AG04450 (cell line): ENCODE measurements at regions not wholly inside any gene's neighbourhood (a gene's known extent, or its start where the extent isn't known, plus 50 kb on each side); places are given as distances from the start of the nearest gene placed in this dataset.

Experiments
- CTCF ChIA-PET: fragments of 300-600, 350-600 bp; formaldehyde crosslinking; extraction: SDS; loops from one replicate; lab custom pipeline; 2022; ENCODE audit warnings: antibody characterized with exemption, inconsistent platforms; lab: Charles Lee
- POLR2A ChIA-PET: fragments of 350-600 bp; formaldehyde crosslinking; extraction: SDS; loops from one replicate; lab custom pipeline; 2021; ENCODE audit warnings: antibody characterized with exemption, inconsistent platforms; lab: Yijun Ruan, JAX
- DNase-seq: peaks from one replicate; pipeline ENCODE4 v3.0.0-alpha.2; 2011; ENCODE audit warnings: low read depth, low spot score
- H3K27ac ChIP-seq: one replicate; pipeline ENCODE4 v1.5.1; 2012; ENCODE audit warnings: low read depth, low read length, control low read depth
- H3K27me3 ChIP-seq: one replicate; pipeline ENCODE4 v1.6.0; 2012; ENCODE audit warnings: low read length; ENCODE audit not compliant: control insufficient read depth, insufficient read depth
- H3K4me3 ChIP-seq: 2 replicates; pipeline ENCODE4 v1.5.1; 2011; ENCODE audit warnings: mild to moderate bottlenecking, low read depth, low read length, control low read depth
- H3K9me3 ChIP-seq: 2 replicates; pipeline ENCODE4 v1.5.1; 2012; ENCODE audit warnings: low read length; ENCODE audit not compliant: control insufficient read depth, insufficient read depth
- TF ChIP-seq, protein P1 (sequence below): IDR thresholded peaks from 2 replicates; pipeline ENCODE4 v1.5.1; 2011; ENCODE audit warnings: low read depth, low read length, control low read depth, inconsistent platforms

DNA sequence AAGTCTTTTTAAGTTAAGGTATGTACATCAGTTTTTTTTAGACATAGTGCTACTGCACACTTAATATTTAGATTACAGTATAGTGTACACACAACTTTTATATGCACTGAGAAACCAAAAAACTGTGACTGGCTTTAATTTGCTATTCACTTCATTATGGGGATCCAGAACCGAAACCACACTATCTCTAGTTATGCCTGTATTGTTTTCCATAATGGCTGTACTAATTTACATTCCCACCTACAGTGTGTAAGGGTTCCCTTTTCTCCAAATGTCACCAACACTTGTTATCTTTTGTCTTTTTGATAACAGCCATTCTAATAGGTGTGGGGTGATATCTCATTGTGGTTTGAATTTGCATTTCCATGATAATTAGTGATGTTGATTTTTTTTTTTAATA is 213.4 kb upstream of the CCDC150 start:
- no peak for DNase-seq
- ChIA-PET CTCF (no interaction called here), POLR2A (no interaction called here)
- no peaks in the 10 kb centered on the region for H3K27me3 ChIP-seq
- H3K4me3 ChIP-seq = no peak overlapping the region
- no peak overlapping the region for H3K27ac ChIP-seq
- H3K9me3 ChIP-seq = no peaks in the 10 kb centered on the region
- TF ChIP-seq, protein P1, sequence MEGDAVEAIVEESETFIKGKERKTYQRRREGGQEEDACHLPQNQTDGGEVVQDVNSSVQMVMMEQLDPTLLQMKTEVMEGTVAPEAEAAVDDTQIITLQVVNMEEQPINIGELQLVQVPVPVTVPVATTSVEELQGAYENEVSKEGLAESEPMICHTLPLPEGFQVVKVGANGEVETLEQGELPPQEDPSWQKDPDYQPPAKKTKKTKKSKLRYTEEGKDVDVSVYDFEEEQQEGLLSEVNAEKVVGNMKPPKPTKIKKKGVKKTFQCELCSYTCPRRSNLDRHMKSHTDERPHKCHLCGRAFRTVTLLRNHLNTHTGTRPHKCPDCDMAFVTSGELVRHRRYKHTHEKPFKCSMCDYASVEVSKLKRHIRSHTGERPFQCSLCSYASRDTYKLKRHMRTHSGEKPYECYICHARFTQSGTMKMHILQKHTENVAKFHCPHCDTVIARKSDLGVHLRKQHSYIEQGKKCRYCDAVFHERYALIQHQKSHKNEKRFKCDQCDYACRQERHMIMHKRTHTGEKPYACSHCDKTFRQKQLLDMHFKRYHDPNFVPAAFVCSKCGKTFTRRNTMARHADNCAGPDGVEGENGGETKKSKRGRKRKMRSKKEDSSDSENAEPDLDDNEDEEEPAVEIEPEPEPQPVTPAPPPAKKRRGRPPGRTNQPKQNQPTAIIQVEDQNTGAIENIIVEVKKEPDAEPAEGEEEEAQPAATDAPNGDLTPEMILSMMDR = no peak

DNA sequence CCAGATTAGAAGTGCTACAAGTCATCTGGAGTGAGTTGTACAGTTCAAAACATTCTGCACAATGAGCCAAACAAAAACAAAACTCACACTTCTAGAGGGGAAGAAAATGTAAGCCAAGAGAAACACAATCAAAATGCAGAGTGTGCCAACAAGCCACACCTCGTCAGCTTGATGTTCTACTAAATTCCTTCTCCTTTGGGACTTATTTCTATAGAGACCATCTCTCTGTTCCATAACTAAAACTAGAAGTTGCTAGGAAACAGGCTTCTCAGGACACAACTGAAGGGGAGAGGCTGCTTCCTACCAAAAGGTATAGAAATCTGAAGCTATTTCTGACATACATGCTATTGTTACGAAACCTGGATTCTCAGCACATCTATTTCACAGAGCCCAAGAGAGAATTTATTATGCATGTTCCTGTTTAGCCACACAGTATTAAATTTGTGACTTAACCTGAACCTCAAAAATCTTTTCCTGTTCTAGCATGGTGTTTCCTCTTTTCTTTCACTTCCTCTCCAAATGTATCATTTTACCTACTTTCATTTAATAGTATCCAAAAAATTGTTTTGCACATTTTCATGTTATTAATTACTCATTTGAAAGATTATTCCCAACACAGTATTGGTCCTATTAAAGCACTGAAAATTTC is 211.4 kb upstream of the CCDC150 start:
- H3K9me3 ChIP-seq = no peaks in the 10 kb centered on the region
- no peak overlapping the region for H3K27ac ChIP-seq
- POLR2A ChIA-PET = no interaction called here
- CTCF ChIA-PET = interaction anchor here (3.5 kb wide), 1 partner anchor 26 kb away, joined by 19 read pairs; no protein-coding TSS in a partner anchor
- no peak for DNase-seq
- no peak overlapping the region for H3K4me3 ChIP-seq
- H3K27me3 ChIP-seq = no peaks in the 10 kb centered on the region
- TF ChIP-seq, protein P1 = no peak

DNA sequence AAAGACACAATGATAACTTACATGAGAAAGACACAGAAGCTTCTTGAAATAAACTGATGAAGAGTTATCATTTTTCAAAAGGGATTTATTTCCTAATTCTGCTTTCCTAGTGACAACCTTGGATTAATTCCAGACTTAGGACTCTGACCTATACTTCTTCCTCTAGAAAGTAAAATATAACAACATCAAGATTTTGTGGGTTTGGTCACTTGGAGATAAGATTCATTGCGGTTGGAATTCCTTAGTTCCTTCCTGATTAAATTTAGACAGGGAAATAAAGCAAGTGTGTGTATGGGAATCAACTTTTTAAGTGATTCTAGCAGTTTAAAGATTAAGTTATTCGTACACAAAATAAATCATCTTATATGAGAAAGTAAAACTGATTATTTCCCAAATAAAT is 208.4 kb upstream of the CCDC150 start:
- Histone ChIP-seq H3K4me3 (no peak overlapping the region), H3K27ac (no peak overlapping the region), H3K9me3 (no peaks in the 10 kb centered on the region), H3K27me3 (no peaks in the 10 kb centered on the region)
- no peak for DNase-seq
- CTCF ChIA-PET = interaction anchor here (3.5 kb wide), 1 partner anchor 23 kb away, joined by 19 read pairs; no protein-coding TSS in a partner anchor
- POLR2A ChIA-PET = no interaction called here
- TF ChIP-seq, protein P1 = no peak

DNA sequence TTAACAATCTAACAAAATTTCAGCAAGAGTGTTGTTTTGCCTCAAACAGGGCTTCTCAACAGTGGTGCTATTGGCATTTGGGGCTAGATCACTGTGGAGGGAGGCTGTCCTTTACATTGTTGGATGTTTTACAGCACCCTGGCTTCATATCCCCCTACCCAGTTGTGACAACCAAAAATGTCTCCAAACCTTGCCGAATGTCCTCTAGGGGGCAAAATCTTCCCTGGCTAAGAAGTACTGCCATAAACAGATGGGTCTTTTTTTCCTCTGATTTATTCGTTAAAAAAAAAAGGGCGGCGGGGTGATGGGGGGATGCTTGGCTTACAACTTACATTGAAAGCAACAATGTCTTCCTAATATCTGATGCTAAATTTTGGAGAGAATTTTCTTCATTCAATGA is 207.6 kb upstream of the CCDC150 start:
- POLR2A ChIA-PET = no interaction called here
- DNase-seq = no peak
- Histone ChIP-seq H3K27me3 (no peaks in the 10 kb centered on the region), H3K9me3 (no peaks in the 10 kb centered on the region), H3K4me3 (no peak overlapping the region), H3K27ac (no peak overlapping the region)
- CTCF ChIA-PET = interaction anchor here (0.6 to 3.5 kb wide), 3 partner anchors 22 to 326 kb away, joined by 3 to 19 read pairs (median 19); no protein-coding TSS in a partner anchor
- TF ChIP-seq, protein P1 = peak; percentile 56

DNA sequence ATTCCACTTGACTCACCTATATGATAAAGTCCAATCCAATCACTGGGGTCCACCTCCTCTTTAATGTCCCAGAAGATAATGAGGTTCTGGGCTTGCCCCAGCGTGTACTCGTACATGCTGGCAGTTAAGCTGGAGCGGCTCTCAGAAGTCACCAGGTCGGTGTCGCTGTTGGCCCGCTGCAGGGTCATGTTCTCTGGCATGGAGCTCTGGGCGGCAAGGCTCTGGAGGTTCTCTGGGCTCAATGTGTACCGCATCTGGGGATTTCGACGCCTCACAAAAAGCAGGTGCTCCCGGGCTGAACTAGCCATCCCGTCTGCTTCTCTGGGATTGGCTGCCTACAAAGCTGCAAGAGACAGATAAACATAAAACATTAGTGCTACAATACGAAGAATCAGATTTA is 206.4 kb upstream of the CCDC150 start:
- CTCF ChIA-PET = interaction anchor here (0.6 to 2.6 kb wide), 3 partner anchors 21 to 355 kb away, joined by 3 to 19 read pairs (median 3); no protein-coding TSS in a partner anchor

More for the DNA sequence above, 206.4 kb upstream of the CCDC150 start:
- no peaks in the 10 kb centered on the region for H3K9me3 ChIP-seq
- H3K27me3 ChIP-seq = no peaks in the 10 kb centered on the region
- POLR2A ChIA-PET = no interaction called here
- DNase-seq = no peak
- H3K27ac ChIP-seq = no peak overlapping the region
- no peak overlapping the region for H3K4me3 ChIP-seq
- TF ChIP-seq, protein P1 = no peak
